ENCODE measurements at regions not wholly inside any gene's neighbourhood (a gene's known extent, or its start where the extent isn't known, plus 50 kb on each side); places are given as distances from the start of the nearest gene placed in this dataset.

DNA sequence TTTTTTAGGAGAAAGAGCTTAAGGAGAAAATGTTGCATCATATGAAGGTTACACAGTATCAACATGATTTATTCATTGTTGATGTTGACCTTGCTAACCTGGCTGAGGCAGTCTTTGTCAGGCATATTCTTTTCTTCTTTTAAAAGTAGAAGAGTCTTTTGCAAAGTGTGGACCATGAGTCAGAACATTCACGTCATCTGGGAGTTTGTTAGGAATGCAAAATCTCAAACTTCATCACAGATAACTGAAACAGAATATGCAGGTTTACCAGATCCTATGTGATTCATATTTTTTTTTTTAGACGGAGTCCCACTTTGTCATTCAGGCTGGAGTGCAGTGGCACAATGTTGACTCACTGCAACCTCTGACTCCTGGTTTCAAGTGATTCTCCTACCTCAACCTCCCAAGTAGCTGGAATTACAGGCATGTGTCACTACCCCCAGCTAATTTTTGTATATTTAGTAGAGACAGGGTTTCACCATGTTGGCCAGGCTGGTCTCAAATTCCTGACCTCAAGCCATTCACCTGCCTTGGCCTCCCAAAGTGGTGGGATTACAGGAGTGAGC is 530.4 kb upstream of the BTBD3 start:
- peak; percentile 83 for ATAC-seq
- no peak for TF ChIP-seq CSDC2 (CRISPR knock-in tag; IDR thresholded peaks at IDR 0.05)
- TF ChIP-seq, protein P1, sequence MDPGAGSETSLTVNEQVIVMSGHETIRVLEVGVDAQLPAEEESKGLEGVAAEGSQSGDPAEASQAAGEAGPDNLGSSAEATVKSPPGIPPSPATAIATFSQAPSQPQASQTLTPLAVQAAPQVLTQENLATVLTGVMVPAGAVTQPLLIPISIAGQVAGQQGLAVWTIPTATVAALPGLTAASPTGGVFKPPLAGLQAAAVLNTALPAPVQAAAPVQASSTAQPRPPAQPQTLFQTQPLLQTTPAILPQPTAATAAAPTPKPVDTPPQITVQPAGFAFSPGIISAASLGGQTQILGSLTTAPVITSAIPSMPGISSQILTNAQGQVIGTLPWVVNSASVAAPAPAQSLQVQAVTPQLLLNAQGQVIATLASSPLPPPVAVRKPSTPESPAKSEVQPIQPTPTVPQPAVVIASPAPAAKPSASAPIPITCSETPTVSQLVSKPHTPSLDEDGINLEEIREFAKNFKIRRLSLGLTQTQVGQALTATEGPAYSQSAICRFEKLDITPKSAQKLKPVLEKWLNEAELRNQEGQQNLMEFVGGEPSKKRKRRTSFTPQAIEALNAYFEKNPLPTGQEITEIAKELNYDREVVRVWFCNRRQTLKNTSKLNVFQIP (CRISPR knock-in tag; IDR thresholded peaks at IDR 0.05; ENCODE audit: borderline replicate concordance, low read depth) = no peak
- no peak for TF ChIP-seq TCF4 (CRISPR knock-in tag; IDR thresholded peaks at IDR 0.05; ENCODE audit: borderline replicate concordance)
- no peak for TF ChIP-seq ZFP3 (CRISPR knock-in tag; IDR thresholded peaks at IDR 0.05)
- TF ChIP-seq TOX (CRISPR knock-in tag; IDR thresholded peaks at IDR 0.05; ENCODE audit: borderline replicate concordance) = peak; percentile 67; the same call in 1 of the 2 replicates

DNA sequence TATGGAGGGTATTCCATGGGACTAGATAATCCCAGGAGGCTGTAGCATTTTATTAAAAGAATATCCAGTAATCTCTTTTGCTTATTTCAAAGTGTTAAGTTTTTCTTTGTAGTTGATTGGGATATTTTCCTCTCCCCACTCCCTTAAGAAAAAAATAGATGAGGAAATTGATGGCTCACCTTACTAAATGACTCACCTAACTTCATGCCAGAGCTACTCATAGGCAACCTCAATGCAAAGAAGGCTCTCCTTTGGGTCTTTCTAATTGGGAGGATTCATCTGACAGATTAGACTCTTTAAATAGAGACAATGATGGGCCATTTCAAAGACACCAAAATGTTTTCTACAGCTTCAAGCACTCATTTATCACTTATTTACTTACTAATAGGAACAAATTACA is 528.5 kb upstream of the BTBD3 start:
- TF ChIP-seq RARB (CRISPR knock-in tag; IDR thresholded peaks at IDR 0.05) (no peak), ZNF565 (CRISPR knock-in tag; conservative IDR thresholded peaks at IDR 0.05; ENCODE audit: low read depth) (no peak), CSDC2 (CRISPR knock-in tag; IDR thresholded peaks at IDR 0.05) (no peak), ZFP30 (CRISPR knock-in tag; IDR thresholded peaks at IDR 0.05) (no peak), GLIS3 (CRISPR knock-in tag; IDR thresholded peaks at IDR 0.05) (no peak), BACH2 (CRISPR knock-in tag; IDR thresholded peaks at IDR 0.05; ENCODE audit: borderline replicate concordance) (no peak), PPARA (CRISPR knock-in tag; IDR thresholded peaks at IDR 0.05; ENCODE audit: borderline replicate concordance) (no peak), SNAI2 (CRISPR knock-in tag; IDR thresholded peaks at IDR 0.05) (no peak), ISL1 (CRISPR knock-in tag; IDR thresholded peaks at IDR 0.05) (no peak), TCF4 (CRISPR knock-in tag; IDR thresholded peaks at IDR 0.05; ENCODE audit: borderline replicate concordance) (no peak), ZNF8 (CRISPR knock-in tag; IDR thresholded peaks at IDR 0.05) (no peak), ZNF70 (CRISPR knock-in tag; IDR thresholded peaks at IDR 0.05) (no peak), ESRRG (CRISPR knock-in tag; IDR thresholded peaks at IDR 0.05) (no peak), ZC3H10 (CRISPR knock-in tag; IDR thresholded peaks at IDR 0.05) (no peak)
- TF ChIP-seq, protein P2, sequence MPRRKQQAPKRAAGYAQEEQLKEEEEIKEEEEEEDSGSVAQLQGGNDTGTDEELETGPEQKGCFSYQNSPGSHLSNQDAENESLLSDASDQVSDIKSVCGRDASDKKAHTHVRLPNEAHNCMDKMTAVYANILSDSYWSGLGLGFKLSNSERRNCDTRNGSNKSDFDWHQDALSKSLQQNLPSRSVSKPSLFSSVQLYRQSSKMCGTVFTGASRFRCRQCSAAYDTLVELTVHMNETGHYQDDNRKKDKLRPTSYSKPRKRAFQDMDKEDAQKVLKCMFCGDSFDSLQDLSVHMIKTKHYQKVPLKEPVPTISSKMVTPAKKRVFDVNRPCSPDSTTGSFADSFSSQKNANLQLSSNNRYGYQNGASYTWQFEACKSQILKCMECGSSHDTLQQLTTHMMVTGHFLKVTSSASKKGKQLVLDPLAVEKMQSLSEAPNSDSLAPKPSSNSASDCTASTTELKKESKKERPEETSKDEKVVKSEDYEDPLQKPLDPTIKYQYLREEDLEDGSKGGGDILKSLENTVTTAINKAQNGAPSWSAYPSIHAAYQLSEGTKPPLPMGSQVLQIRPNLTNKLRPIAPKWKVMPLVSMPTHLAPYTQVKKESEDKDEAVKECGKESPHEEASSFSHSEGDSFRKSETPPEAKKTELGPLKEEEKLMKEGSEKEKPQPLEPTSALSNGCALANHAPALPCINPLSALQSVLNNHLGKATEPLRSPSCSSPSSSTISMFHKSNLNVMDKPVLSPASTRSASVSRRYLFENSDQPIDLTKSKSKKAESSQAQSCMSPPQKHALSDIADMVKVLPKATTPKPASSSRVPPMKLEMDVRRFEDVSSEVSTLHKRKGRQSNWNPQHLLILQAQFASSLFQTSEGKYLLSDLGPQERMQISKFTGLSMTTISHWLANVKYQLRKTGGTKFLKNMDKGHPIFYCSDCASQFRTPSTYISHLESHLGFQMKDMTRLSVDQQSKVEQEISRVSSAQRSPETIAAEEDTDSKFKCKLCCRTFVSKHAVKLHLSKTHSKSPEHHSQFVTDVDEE (CRISPR knock-in tag; IDR thresholded peaks at IDR 0.05) = no peak
- TF ChIP-seq, protein P1 (CRISPR knock-in tag; IDR thresholded peaks at IDR 0.05; ENCODE audit: borderline replicate concordance, low read depth) = no peak
- TF ChIP-seq, protein P3, sequence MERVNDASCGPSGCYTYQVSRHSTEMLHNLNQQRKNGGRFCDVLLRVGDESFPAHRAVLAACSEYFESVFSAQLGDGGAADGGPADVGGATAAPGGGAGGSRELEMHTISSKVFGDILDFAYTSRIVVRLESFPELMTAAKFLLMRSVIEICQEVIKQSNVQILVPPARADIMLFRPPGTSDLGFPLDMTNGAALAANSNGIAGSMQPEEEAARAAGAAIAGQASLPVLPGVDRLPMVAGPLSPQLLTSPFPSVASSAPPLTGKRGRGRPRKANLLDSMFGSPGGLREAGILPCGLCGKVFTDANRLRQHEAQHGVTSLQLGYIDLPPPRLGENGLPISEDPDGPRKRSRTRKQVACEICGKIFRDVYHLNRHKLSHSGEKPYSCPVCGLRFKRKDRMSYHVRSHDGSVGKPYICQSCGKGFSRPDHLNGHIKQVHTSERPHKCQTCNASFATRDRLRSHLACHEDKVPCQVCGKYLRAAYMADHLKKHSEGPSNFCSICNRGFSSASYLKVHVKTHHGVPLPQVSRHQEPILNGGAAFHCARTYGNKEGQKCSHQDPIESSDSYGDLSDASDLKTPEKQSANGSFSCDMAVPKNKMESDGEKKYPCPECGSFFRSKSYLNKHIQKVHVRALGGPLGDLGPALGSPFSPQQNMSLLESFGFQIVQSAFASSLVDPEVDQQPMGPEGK (CRISPR knock-in tag; IDR thresholded peaks at IDR 0.05; ENCODE audit: borderline replicate concordance) = no peak
- ATAC-seq = no peak

DNA sequence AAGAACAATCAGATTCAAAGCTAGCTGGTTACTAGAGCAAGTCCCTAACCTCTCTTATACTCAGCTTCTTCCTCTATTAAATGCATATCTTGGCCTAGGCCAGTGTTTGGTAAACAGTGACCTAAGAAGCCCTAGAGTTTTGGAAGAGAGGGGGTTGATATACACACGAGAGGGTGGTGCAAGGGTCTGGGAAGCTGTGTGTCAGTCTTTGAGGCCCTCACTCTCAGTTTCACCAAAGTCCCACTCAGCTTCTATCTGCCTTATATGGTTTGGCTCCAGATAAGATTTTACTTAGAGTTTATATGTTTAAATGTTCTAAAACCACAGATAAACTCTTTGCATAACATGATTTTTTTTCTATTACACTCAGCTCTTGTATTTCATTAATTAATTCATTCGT is 526.1 kb upstream of the BTBD3 start:
- ATAC-seq = no peak
- no peak for TF ChIP-seq BACH2 (CRISPR knock-in tag; IDR thresholded peaks at IDR 0.05; ENCODE audit: borderline replicate concordance)
- no peak for TF ChIP-seq SNAI2 (CRISPR knock-in tag; IDR thresholded peaks at IDR 0.05)
- no peak for TF ChIP-seq ESRRG (CRISPR knock-in tag; IDR thresholded peaks at IDR 0.05)
- TF ChIP-seq, protein P1 (CRISPR knock-in tag; IDR thresholded peaks at IDR 0.05; ENCODE audit: borderline replicate concordance, low read depth) = no peak
- no peak for TF ChIP-seq ZC3H10 (CRISPR knock-in tag; IDR thresholded peaks at IDR 0.05)
- TF ChIP-seq OSR1 (CRISPR knock-in tag; IDR thresholded peaks at IDR 0.05) = no peak
- no peak for TF ChIP-seq ZNF8 (CRISPR knock-in tag; IDR thresholded peaks at IDR 0.05)
- TF ChIP-seq TCF4 (CRISPR knock-in tag; IDR thresholded peaks at IDR 0.05; ENCODE audit: borderline replicate concordance) = no peak
- TF ChIP-seq ZNF70 (CRISPR knock-in tag; IDR thresholded peaks at IDR 0.05) = no peak
